ENCODE measurements at regions not wholly inside any gene's neighbourhood (a gene's known extent, or its start where the extent isn't known, plus 50 kb on each side); places are given as distances from the start of the nearest gene placed in this dataset.
"Not testable (repeated sequence)": the region's sequence is repeated elsewhere in the genome, so short reads cannot be mapped to it uniquely, and the experiment has no call there.

GRCh38 chr19:33866696-33867095 lies 70.0 kb downstream of the KCTD15 start:
- no peak for DNase-seq
- Histone ChIP-seq H3K36me3 (no peaks in the 10 kb centered on the region), H3K27me3 (no peaks in the 10 kb centered on the region; the same call in 1 of the 2 replicates), H3K9me3 (no peaks in the 10 kb centered on the region), H3K4me3 (no peak overlapping the region)

GRCh38 chr19:33868076-33868735 lies 71.5 kb downstream of the KCTD15 start:
- DNase-seq: no peak
- Histone ChIP-seq H3K4me3 (peak overlapping the region; percentile 3; the same call in 1 of the 2 replicates), H3K36me3 (no peaks in the 10 kb centered on the region), H3K9me3 (no peaks in the 10 kb centered on the region), H3K27me3 (no peaks in the 10 kb centered on the region; the same call in 1 of the 2 replicates)

- peak; percentile 46 for DNase-seq
- no peaks in the 10 kb centered on the region for H3K9me3 ChIP-seq
- peak overlapping the region; percentile 3; the same call in 1 of the 2 replicates for H3K4me3 ChIP-seq
- H3K36me3 ChIP-seq: no peaks in the 10 kb centered on the region
- no peaks in the 10 kb centered on the region; the same call in 1 of the 2 replicates for H3K27me3 ChIP-seq
Observed at GRCh38 chr19:33868788-33869412, 72.2 kb downstream of the KCTD15 start.

GRCh38 chr19:33870298-33870932 lies 73.7 kb downstream of the KCTD15 start:
- H3K36me3 ChIP-seq, H3K27me3 ChIP-seq, DNase-seq, H3K4me3 ChIP-seq, H3K9me3 ChIP-seq: not testable (repeated sequence)

- no peak for DNase-seq
- H3K36me3 ChIP-seq: no peaks in the 10 kb centered on the region
- H3K27me3 ChIP-seq: no peaks in the 10 kb centered on the region; the same call in 1 of the 2 replicates
- no peak overlapping the region for H3K4me3 ChIP-seq
- H3K9me3 ChIP-seq: no peaks in the 10 kb centered on the region
Observed at GRCh38 chr19:33871605-33872004, 74.9 kb downstream of the KCTD15 start.

GRCh38 chr19:33872445-33873320 lies 76.0 kb downstream of the KCTD15 start:
- Histone ChIP-seq H3K4me3 (no peak overlapping the region), H3K27me3 (no peaks in the 10 kb centered on the region), H3K9me3 (no peaks in the 10 kb centered on the region), H3K36me3 (no peaks in the 10 kb centered on the region)
- no peak for DNase-seq

GRCh38 chr19:33875071-33875470 lies 78.4 kb downstream of the KCTD15 start:
- no peaks in the 10 kb centered on the region for H3K27me3 ChIP-seq
- H3K9me3 ChIP-seq: no peaks in the 10 kb centered on the region
- H3K4me3 ChIP-seq: no peak overlapping the region
- no peaks in the 10 kb centered on the region for H3K36me3 ChIP-seq
- DNase-seq: no peak

GRCh38 chr19:33876192-33876591 lies 79.5 kb downstream of the KCTD15 start:
- DNase-seq: no peak
- Histone ChIP-seq H3K27me3 (no peaks in the 10 kb centered on the region), H3K9me3 (no peaks in the 10 kb centered on the region), H3K36me3 (no peaks in the 10 kb centered on the region), H3K4me3 (no peak overlapping the region)

- no peak for DNase-seq
- no peaks in the 10 kb centered on the region for H3K27me3 ChIP-seq
- H3K36me3 ChIP-seq: no peaks in the 10 kb centered on the region
- H3K9me3 ChIP-seq: no peaks in the 10 kb centered on the region
- no peak overlapping the region for H3K4me3 ChIP-seq
Observed at GRCh38 chr19:33878030-33878544, 81.4 kb downstream of the KCTD15 start.

- DNase-seq: no peak
- Histone ChIP-seq H3K9me3 (no peaks in the 10 kb centered on the region), H3K4me3 (no peak overlapping the region), H3K36me3 (no peaks in the 10 kb centered on the region), H3K27me3 (no peaks in the 10 kb centered on the region)
Observed at GRCh38 chr19:33878910-33879810, 82.5 kb downstream of the KCTD15 start.

GRCh38 chr19:33879818-33880575 lies 83.3 kb downstream of the KCTD15 start:
- no peaks in the 10 kb centered on the region for H3K36me3 ChIP-seq
- no peak overlapping the region for H3K4me3 ChIP-seq
- no peaks in the 10 kb centered on the region for H3K9me3 ChIP-seq
- no peaks in the 10 kb centered on the region for H3K27me3 ChIP-seq
- DNase-seq: no peak

- no peak for DNase-seq
- Histone ChIP-seq H3K4me3 (no peak overlapping the region), H3K27me3 (no peaks in the 10 kb centered on the region), H3K36me3 (no peaks in the 10 kb centered on the region), H3K9me3 (no peaks in the 10 kb centered on the region)
Observed at GRCh38 chr19:33883859-33884519, 87.3 kb downstream of the KCTD15 start.

- Histone ChIP-seq H3K36me3 (no peaks in the 10 kb centered on the region), H3K4me3 (no peak overlapping the region), H3K9me3 (no peaks in the 10 kb centered on the region), H3K27me3 (no peaks in the 10 kb centered on the region)
- no peak for DNase-seq
Observed at GRCh38 chr19:33885236-33885635, 88.6 kb downstream of the KCTD15 start.

- no peak for DNase-seq
- Histone ChIP-seq H3K36me3 (no peaks in the 10 kb centered on the region), H3K4me3 (no peak overlapping the region), H3K9me3 (no peaks in the 10 kb centered on the region), H3K27me3 (no peaks in the 10 kb centered on the region)
Observed at GRCh38 chr19:33887891-33888290, 91.2 kb downstream of the KCTD15 start.

- Histone ChIP-seq H3K27me3 (no peaks in the 10 kb centered on the region), H3K4me3 (no peak overlapping the region), H3K36me3 (no peaks in the 10 kb centered on the region), H3K9me3 (no peaks in the 10 kb centered on the region)
- no peak for DNase-seq
Observed at GRCh38 chr19:33888665-33889064, 92.0 kb downstream of the KCTD15 start.

All from MG63 (cell line).